IMR-90 (cell line): ENCODE measurements at regions not wholly inside any gene's neighbourhood (a gene's known extent, or its start where the extent isn't known, plus 50 kb on each side); places are given as distances from the start of the nearest gene placed in this dataset.

ENCODE experiments used
- ATAC-seq: fragments of 200-7000 bp; cut with Tn5 transposase; 2 replicates; pipeline ENCODE4 v1.9.1; 2020; ENCODE audit warnings: low read depth, mild to moderate bottlenecking, moderate library complexity
- BruUV-seq: library from RNA; stranded (reverse); fragments of 400-500 nt; replicated peaks from 2 replicates; lab custom pipeline; 2021; lab: Mats Ljungman, UMichigan
- CTCF ChIA-PET: fragments of 300-600 bp; formaldehyde crosslinking; extraction: SDS; loops from one replicate; lab custom pipeline; 2021; ENCODE audit warnings: antibody characterized with exemption; lab: Yijun Ruan, JAX
- POLR2A ChIA-PET: fragments of 300-600 bp; sonication (Branson Sonifier 250); formaldehyde crosslinking; loops from one replicate; lab custom pipeline; 2022; ENCODE audit warnings: antibody characterized with exemption; ENCODE audit not compliant: unreplicated experiment; lab: Charles Lee
- DNase-seq: peaks from one replicate; pipeline ENCODE4 v3.0.0; 2013
- H2AFZ ChIP-seq: replicated peaks from 2 replicates; pipeline ENCODE3; 2013; ENCODE audit warnings: low read length, mild to moderate bottlenecking; ENCODE audit not compliant: poor library complexity
- H2AK5ac ChIP-seq: 2 replicates; pipeline ENCODE4 v1.6.1; 2013; ENCODE audit warnings: low read depth, low read length, inconsistent platforms
- H2AK9ac ChIP-seq: replicated peaks from 2 replicates; pipeline ENCODE3; 2013; ENCODE audit warnings: mild to moderate bottlenecking, low read depth, low read length, moderate library complexity; ENCODE audit not compliant: poor library complexity
- H2BK120ac ChIP-seq: 2 replicates; pipeline ENCODE4 v1.6.1; 2013; ENCODE audit warnings: low read depth, low read length, inconsistent platforms
- H2BK15ac ChIP-seq: 3 replicates; pipeline ENCODE4 v1.6.1; 2013; ENCODE audit warnings: low read depth, low read length, inconsistent platforms
- H2BK20ac ChIP-seq: 2 replicates; pipeline ENCODE4 v1.6.1; 2013; ENCODE audit warnings: low read depth, mild to moderate bottlenecking, inconsistent platforms, low read length, moderate library complexity
- H2BK5ac ChIP-seq: 2 replicates; pipeline ENCODE4 v1.6.1; 2013; ENCODE audit warnings: mild to moderate bottlenecking, low read depth, low read length, inconsistent platforms; ENCODE audit not compliant: poor library complexity, severe bottlenecking
- H3K14ac ChIP-seq: replicated peaks from 2 replicates; pipeline ENCODE4 v1.6.1; 2013; ENCODE audit warnings: low read depth, low read length, inconsistent platforms
- H3K18ac ChIP-seq: 2 replicates; pipeline ENCODE4 v1.6.1; 2013; ENCODE audit warnings: low read depth, low read length, control low read depth
- H3K23ac ChIP-seq: 2 replicates; pipeline ENCODE4 v1.6.1; 2013; ENCODE audit warnings: low read depth, low read length, inconsistent platforms
- H3K27ac ChIP-seq: 2 replicates; pipeline ENCODE4 v1.5.1; 2013; ENCODE audit warnings: mild to moderate bottlenecking, control low read depth, low read length; ENCODE audit not compliant: insufficient read depth
- H3K27me3 ChIP-seq: 2 replicates; pipeline ENCODE4 v1.6.1; 2013; ENCODE audit warnings: low read length; ENCODE audit not compliant: control insufficient read depth, insufficient read depth
- H3K36me3 ChIP-seq: 2 replicates; pipeline ENCODE4 v1.6.1; 2013; ENCODE audit warnings: low read length, mixed read lengths; ENCODE audit not compliant: control insufficient read depth, insufficient read depth
- H3K4ac ChIP-seq: 2 replicates; pipeline ENCODE4 v1.6.1; 2013; ENCODE audit warnings: low read depth, low read length, inconsistent platforms
- H3K4me1 ChIP-seq: 2 replicates; pipeline ENCODE4 v1.6.1; 2013; ENCODE audit warnings: low read length, mixed read lengths; ENCODE audit not compliant: control insufficient read depth, insufficient read depth
- H3K4me2 ChIP-seq: 2 replicates; pipeline ENCODE4 v1.6.1; 2013; ENCODE audit warnings: low read depth, mild to moderate bottlenecking, control low read depth, low read length, moderate library complexity
- H3K4me3 ChIP-seq: 2 replicates; pipeline ENCODE4 v1.5.1; 2013; ENCODE audit warnings: low read depth, mild to moderate bottlenecking, control low read depth, low read length, moderate library complexity; ENCODE audit not compliant: insufficient read depth
- H3K56ac ChIP-seq: 2 replicates; pipeline ENCODE4 v1.6.1; 2013; ENCODE audit warnings: low read length, inconsistent platforms; ENCODE audit not compliant: insufficient read depth; ENCODE audit errors: extremely low read depth
- H3K79me1 ChIP-seq, 2 experiments: 2 replicates each; pipeline ENCODE4 v1.6.1; 2013; ENCODE audit warnings: low read length in 2 of 2, inconsistent platforms in 1 of 2, low read depth in 1 of 2
- H3K9ac ChIP-seq: 2 replicates; pipeline ENCODE4 v1.6.1; 2013; ENCODE audit warnings: low read depth, low read length, control low read depth
- H3K9me1 ChIP-seq: 2 replicates; pipeline ENCODE4 v1.6.1; 2013; ENCODE audit warnings: low read length, inconsistent platforms; ENCODE audit not compliant: insufficient read depth
- H3K9me3 ChIP-seq: 2 replicates; pipeline ENCODE4 v1.6.1; 2013; ENCODE audit warnings: low read length; ENCODE audit not compliant: control insufficient read depth, insufficient read depth
- H4K20me1 ChIP-seq: 2 replicates; pipeline ENCODE4 v1.6.1; 2013; ENCODE audit warnings: low read length, inconsistent platforms; ENCODE audit not compliant: insufficient read depth
- H4K5ac ChIP-seq: 2 replicates; pipeline ENCODE4 v1.6.1; 2013; ENCODE audit warnings: mild to moderate bottlenecking, low read depth, low read length, control low read depth
- H4K8ac ChIP-seq, 2 experiments: 2 replicates each; pipeline ENCODE4 v1.6.1; 2013; ENCODE audit warnings: low read depth in 2 of 2, low read length in 2 of 2, control low read depth in 1 of 2, inconsistent platforms in 1 of 2
- H4K91ac ChIP-seq: 2 replicates; pipeline ENCODE4 v1.6.1; 2013; ENCODE audit warnings: low read depth, low read length, inconsistent platforms; ENCODE audit not compliant: insufficient read depth
- CHD1 ChIP-seq: IDR thresholded peaks from 2 replicates; pipeline ENCODE4 v1.6.1; 2012; ENCODE audit warnings: low read depth, low read length, improper control_type of control experiment
- FOS ChIP-seq: fragments of 150-350 bp; IDR thresholded peaks from 2 replicates; pipeline ENCODE4 v1.6.1; 2016; ENCODE audit warnings: low read depth, low read length
- MAZ ChIP-seq: IDR thresholded peaks from 2 replicates; pipeline ENCODE4 v1.6.1; 2012; ENCODE audit warnings: low read depth, mild to moderate bottlenecking, low read length, improper control_type of control experiment, moderate library complexity, borderline replicate concordance
- SMC3 ChIP-seq: fragments of 150-350 bp; IDR thresholded peaks from 2 replicates; pipeline ENCODE4 v1.6.1; 2016; ENCODE audit warnings: low read depth, mild to moderate bottlenecking, antibody characterized with exemption, low read length, moderate library complexity
- WGBS, 2 experiments: methylation state at CpG; one replicate each; pipeline versions ENCODE4 v1.1.5 to v1.1.7; 2013; ENCODE audit warnings: missing lambda C conversion rate in 2 of 2; ENCODE audit not compliant: insufficient read length in 1 of 2; ENCODE audit errors: extremely low coverage in 2 of 2; 5-methylcytosine and 5-hydroxymethylcytosine counted together
- dilution Hi-C: fragments of 300-500 bp; cut with HindIII; formaldehyde crosslinking; loops from one replicate; pipeline ENCODE4 v1.14.3; 2018; ENCODE audit warnings: low sequenced_read_pairs; ENCODE audit not compliant: unreplicated experiment
- in situ Hi-C: fragments of 300-500 bp; cut with MboI; formaldehyde crosslinking; loops from 3 replicates; pipeline ENCODE4 v1.14.3; 2019; ENCODE audit warnings: low sequenced_read_pairs, inconsistent platforms, mixed read lengths
- intact Hi-C: fragments of 100-400 bp; cut with micrococcal nuclease; formaldehyde crosslinking; loops from 2 replicates; pipeline ENCODE4 v1.10.0; 2022
- TF ChIP-seq, protein P1 (sequence below): conservative IDR thresholded peaks from 2 replicates; pipeline ENCODE4 v1.5.1; 2012; ENCODE audit warnings: mild to moderate bottlenecking, low read depth, low read length, improper control_type of control experiment

- POLR2A ChIA-PET = no interaction called here
- WGBS, 2 experiments = no CpG with 5 or more reads among the region's 1 CpG
- no TSS peak for BruUV-seq
These were observed 1113.9 kb upstream of the B3GALT2 start for GRCh38 chr1:194300340-194300739.

More at GRCh38 chr1:194300340-194300739, 1113.9 kb upstream of the B3GALT2 start:
- Histone ChIP-seq H3K18ac (no peak overlapping the region), H3K79me1 (no peaks in the 10 kb centered on the region), H3K9me3 (no peaks in the 10 kb centered on the region), H4K5ac (no peak overlapping the region), H2BK15ac (no peak overlapping the region), H3K9ac (no peak overlapping the region), H4K20me1 (no peaks in the 10 kb centered on the region), H2BK120ac (no peak overlapping the region), H3K9me1 (0 out of 2 replicates have a peak, but pooled peaks cover 3% of the 10 kb centered on the region), H3K4me3 (no peak overlapping the region), H2BK20ac (no peak overlapping the region), H3K4ac (no peak overlapping the region), H2AK5ac (no peak overlapping the region), H2AFZ (no peak overlapping the region), H2BK5ac (no peak overlapping the region), H4K8ac (no peak overlapping the region), H3K27me3 (no peaks in the 10 kb centered on the region), H2AK9ac (no peak overlapping the region), H3K56ac (no peak overlapping the region), H3K36me3 (no peaks in the 10 kb centered on the region), H3K4me1 (no peaks in the 10 kb centered on the region; the same call in 1 of the 2 replicates), H3K27ac (no peak overlapping the region), H3K14ac (no peak overlapping the region), H3K23ac (no peak overlapping the region), H3K4me2 (no peak overlapping the region), H4K91ac (no peak overlapping the region)
- dilution Hi-C loops = no loop called here
- TF ChIP-seq MAZ (no peak), CHD1 (no peak), FOS (no peak), SMC3 (no peak)
- TF ChIP-seq, protein P1, sequence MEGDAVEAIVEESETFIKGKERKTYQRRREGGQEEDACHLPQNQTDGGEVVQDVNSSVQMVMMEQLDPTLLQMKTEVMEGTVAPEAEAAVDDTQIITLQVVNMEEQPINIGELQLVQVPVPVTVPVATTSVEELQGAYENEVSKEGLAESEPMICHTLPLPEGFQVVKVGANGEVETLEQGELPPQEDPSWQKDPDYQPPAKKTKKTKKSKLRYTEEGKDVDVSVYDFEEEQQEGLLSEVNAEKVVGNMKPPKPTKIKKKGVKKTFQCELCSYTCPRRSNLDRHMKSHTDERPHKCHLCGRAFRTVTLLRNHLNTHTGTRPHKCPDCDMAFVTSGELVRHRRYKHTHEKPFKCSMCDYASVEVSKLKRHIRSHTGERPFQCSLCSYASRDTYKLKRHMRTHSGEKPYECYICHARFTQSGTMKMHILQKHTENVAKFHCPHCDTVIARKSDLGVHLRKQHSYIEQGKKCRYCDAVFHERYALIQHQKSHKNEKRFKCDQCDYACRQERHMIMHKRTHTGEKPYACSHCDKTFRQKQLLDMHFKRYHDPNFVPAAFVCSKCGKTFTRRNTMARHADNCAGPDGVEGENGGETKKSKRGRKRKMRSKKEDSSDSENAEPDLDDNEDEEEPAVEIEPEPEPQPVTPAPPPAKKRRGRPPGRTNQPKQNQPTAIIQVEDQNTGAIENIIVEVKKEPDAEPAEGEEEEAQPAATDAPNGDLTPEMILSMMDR = no peak
- CTCF ChIA-PET = no interaction called here
- DNase-seq = peak; percentile 1
- in situ Hi-C loops = no loop called here
- intact Hi-C loops = no loop called here
- no peak for ATAC-seq
